DOHH2 (cell line): ENCODE measurements at regions not wholly inside any gene's neighbourhood (a gene's known extent, or its start where the extent isn't known, plus 50 kb on each side); places are given as distances from the start of the nearest gene placed in this dataset.

ENCODE experiments used
- CTCF ChIP-seq: fragments of 200-600 bp; sonication (generic); IDR thresholded peaks from one replicate; pipeline ENCODE4 v1.5.1; 2014; ENCODE audit warnings: antibody characterized with exemption, mild to moderate bottlenecking, low read depth, low read length; ENCODE audit not compliant: poor library complexity, severe bottlenecking
- EZH2phosphoT487 ChIP-seq: fragments of 200-600 bp; sonication (generic); IDR thresholded peaks from 2 replicates; pipeline ENCODE4 v1.6.1; 2017; ENCODE audit warnings: borderline replicate concordance, mild to moderate bottlenecking, antibody characterized with exemption, low read length, moderate library complexity, mixed read lengths

- no peak for TF ChIP-seq CTCF
- no peak for TF ChIP-seq EZH2phosphoT487
Observed at GRCh38 chr18:11532758-11533512, 76.5 kb upstream of the SLC35G4 start.
